H1 (cell line): ENCODE measurements at regions not wholly inside any gene's neighbourhood (a gene's known extent, or its start where the extent isn't known, plus 50 kb on each side); places are given as distances from the start of the nearest gene placed in this dataset.
"Not testable (repeated sequence)": the region's sequence is repeated elsewhere in the genome, so short reads cannot be mapped to it uniquely, and the experiment has no call there.

ENCODE experiments used
- BCL11A ChIP-seq, 2 experiments: IDR thresholded peaks; one replicate each; pipeline ENCODE4 v1.6.1; 2011; ENCODE audit warnings: low read depth in 2 of 2, low read length in 2 of 2, mild to moderate bottlenecking in 2 of 2
- CTBP2 ChIP-seq: IDR thresholded peaks from 2 replicates; pipeline ENCODE4 v1.7.0; 2011; ENCODE audit warnings: borderline replicate concordance, mild to moderate bottlenecking, moderate library complexity, mixed read lengths, low read length; ENCODE audit not compliant: insufficient read depth, insufficient read length
- FOSL1 ChIP-seq: IDR thresholded peaks from 2 replicates; pipeline ENCODE4 v1.6.1; 2011; ENCODE audit warnings: mild to moderate bottlenecking, low read depth, low read length, moderate library complexity; ENCODE audit not compliant: insufficient read depth
- POLR2AphosphoS5 ChIP-seq: IDR thresholded peaks from 2 replicates; pipeline ENCODE4 v1.6.1; 2011; ENCODE audit warnings: low read depth, low read length
- RNF2 ChIP-seq: fragments of 200-900, 300-1000 bp; sonication (generic); IDR thresholded peaks from 2 replicates; pipeline ENCODE4 v1.7.1; 2016; ENCODE audit warnings: borderline replicate concordance, low read depth, mild to moderate bottlenecking, antibody characterized with exemption, low read length; ENCODE audit not compliant: poor library complexity, severe bottlenecking; ENCODE audit errors: missing control alignments
- SAP30 ChIP-seq: fragments of 300-600 bp; sonication (generic); IDR thresholded peaks from 2 replicates; pipeline ENCODE4 v1.7.1; 2012; ENCODE audit warnings: low read length, moderate library complexity, mild to moderate bottlenecking, inconsistent platforms; ENCODE audit not compliant: insufficient read depth, insufficient replicate concordance
- TAF1 ChIP-seq: IDR thresholded peaks from 2 replicates; pipeline ENCODE4 v1.6.1; 2011; ENCODE audit warnings: mild to moderate bottlenecking, low read depth, low read length
- TF ChIP-seq, protein P1 (sequence below): IDR thresholded peaks from 2 replicates; pipeline ENCODE4 v1.6.1; 2011; ENCODE audit warnings: low read depth, mild to moderate bottlenecking, low read length; ENCODE audit not compliant: insufficient read depth
- TF ChIP-seq, protein P2 (sequence below), 3 experiments: IDR thresholded peaks; 1 replicate in 2 of 3; 2 replicates in 1 of 3; pipeline versions ENCODE4 v1.5.1 to v1.6.1; 2011; ENCODE audit warnings: low read length in 3 of 3, mild to moderate bottlenecking in 3 of 3, inconsistent platforms in 2 of 3, low read depth in 1 of 3, moderate library complexity in 1 of 3; ENCODE audit not compliant: insufficient read depth in 1 of 3; ENCODE audit errors: control extremely low read depth in 1 of 3

DNA sequence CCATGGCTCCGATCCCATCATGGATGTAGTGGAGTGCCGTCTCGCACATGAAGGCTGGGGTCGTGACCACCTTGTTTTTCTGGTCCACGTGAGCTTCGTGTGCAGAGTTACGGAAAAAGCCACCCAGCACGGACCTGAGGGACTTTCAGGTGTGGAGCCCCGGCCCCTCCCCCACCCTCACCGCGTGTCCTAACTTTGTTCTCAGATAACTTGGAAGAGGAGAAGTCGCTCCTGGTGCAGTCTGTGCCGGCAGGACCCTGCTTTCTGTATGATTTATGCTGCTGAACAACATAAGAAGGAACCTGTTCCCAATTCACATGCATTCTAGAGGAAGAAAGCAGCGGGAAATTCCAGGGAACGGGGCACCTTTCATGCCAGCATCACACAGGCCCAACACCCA, 5404.2 kb upstream of the TPTE start:
- TF ChIP-seq, protein P1, sequence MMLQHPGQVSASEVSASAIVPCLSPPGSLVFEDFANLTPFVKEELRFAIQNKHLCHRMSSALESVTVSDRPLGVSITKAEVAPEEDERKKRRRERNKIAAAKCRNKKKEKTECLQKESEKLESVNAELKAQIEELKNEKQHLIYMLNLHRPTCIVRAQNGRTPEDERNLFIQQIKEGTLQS: not testable (repeated sequence)
- not testable (repeated sequence) for TF ChIP-seq BCL11A (IDR thresholded peaks at IDR 0.05; ENCODE audit: low read depth in 2 of 2, low read length in 2 of 2); SAP30; CTBP2; POLR2AphosphoS5; FOSL1; TAF1; RNF2
- TF ChIP-seq, protein P2, sequence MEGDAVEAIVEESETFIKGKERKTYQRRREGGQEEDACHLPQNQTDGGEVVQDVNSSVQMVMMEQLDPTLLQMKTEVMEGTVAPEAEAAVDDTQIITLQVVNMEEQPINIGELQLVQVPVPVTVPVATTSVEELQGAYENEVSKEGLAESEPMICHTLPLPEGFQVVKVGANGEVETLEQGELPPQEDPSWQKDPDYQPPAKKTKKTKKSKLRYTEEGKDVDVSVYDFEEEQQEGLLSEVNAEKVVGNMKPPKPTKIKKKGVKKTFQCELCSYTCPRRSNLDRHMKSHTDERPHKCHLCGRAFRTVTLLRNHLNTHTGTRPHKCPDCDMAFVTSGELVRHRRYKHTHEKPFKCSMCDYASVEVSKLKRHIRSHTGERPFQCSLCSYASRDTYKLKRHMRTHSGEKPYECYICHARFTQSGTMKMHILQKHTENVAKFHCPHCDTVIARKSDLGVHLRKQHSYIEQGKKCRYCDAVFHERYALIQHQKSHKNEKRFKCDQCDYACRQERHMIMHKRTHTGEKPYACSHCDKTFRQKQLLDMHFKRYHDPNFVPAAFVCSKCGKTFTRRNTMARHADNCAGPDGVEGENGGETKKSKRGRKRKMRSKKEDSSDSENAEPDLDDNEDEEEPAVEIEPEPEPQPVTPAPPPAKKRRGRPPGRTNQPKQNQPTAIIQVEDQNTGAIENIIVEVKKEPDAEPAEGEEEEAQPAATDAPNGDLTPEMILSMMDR (IDR thresholded peaks at IDR 0.05; ENCODE audit: control extremely low read depth in 1 of 3, insufficient read depth in 1 of 3, low read depth in 1 of 3, low read length in 3 of 3): not testable (repeated sequence)
